CD4-positive, alpha-beta T cell treated with Interleukin-21 for 1 hour (primary cell): ENCODE measurements at regions not wholly inside any gene's neighbourhood (a gene's known extent, or its start where the extent isn't known, plus 50 kb on each side); places are given as distances from the start of the nearest gene placed in this dataset.
A peak's percentile ranks its signal among the peaks of the same experiment; 100 is the strongest.
"Not testable (repeated sequence)": the region's sequence is repeated elsewhere in the genome, so short reads cannot be mapped to it uniquely, and the experiment has no call there.

Experiments used
- DNase-seq: peaks from one replicate; pipeline ENCODE4 v3.0.0-alpha.2; 2020

- no peak for DNase-seq
These were observed 102.6 kb upstream of the IL12A start for GRCh38 chr3:159886050-159886449.

- DNase-seq: not testable (repeated sequence)
These were observed 102.1 kb upstream of the IL12A start for GRCh38 chr3:159886530-159886929.

- DNase-seq: no peak
These were observed 101.5 kb upstream of the IL12A start for GRCh38 chr3:159887168-159887567.

- no peak for DNase-seq
These were observed 100.7 kb upstream of the IL12A start for GRCh38 chr3:159887911-159888310.

- no peak for DNase-seq
These were observed 96.4 kb upstream of the IL12A start for GRCh38 chr3:159892171-159892795.

- DNase-seq: no peak
These were observed 95.8 kb upstream of the IL12A start for GRCh38 chr3:159892801-159893200.

GRCh38 chr3:159894386-159894785 is 94.2 kb upstream of the IL12A start:
- DNase-seq: no peak

GRCh38 chr3:159895430-159895829 is 93.2 kb upstream of the IL12A start:
- no peak for DNase-seq

GRCh38 chr3:159896543-159896942 is 92.1 kb upstream of the IL12A start:
- no peak for DNase-seq

- DNase-seq: no peak
These were observed 91.1 kb upstream of the IL12A start for GRCh38 chr3:159897331-159898075.

- DNase-seq: no peak
These were observed 90.5 kb upstream of the IL12A start for GRCh38 chr3:159898147-159898546.

- no peak for DNase-seq
These were observed 89.5 kb upstream of the IL12A start for GRCh38 chr3:159899166-159899565.

- DNase-seq: no peak
These were observed 85.9 kb upstream of the IL12A start for GRCh38 chr3:159902546-159903314.

GRCh38 chr3:159904455-159904854 is 84.2 kb upstream of the IL12A start:
- DNase-seq: no peak

- DNase-seq: no peak
These were observed 83.7 kb upstream of the IL12A start for GRCh38 chr3:159904911-159905310.

GRCh38 chr3:159907828-159908227 is 80.8 kb upstream of the IL12A start:
- DNase-seq: no peak

- peak; percentile 22 for DNase-seq
These were observed 77.5 kb upstream of the IL12A start for GRCh38 chr3:159910991-159911663.

- no peak for DNase-seq
These were observed 77.0 kb upstream of the IL12A start for GRCh38 chr3:159911664-159912037.

GRCh38 chr3:159913712-159914414 is 74.8 kb upstream of the IL12A start:
- no peak for DNase-seq

GRCh38 chr3:159914426-159914825 is 74.2 kb upstream of the IL12A start:
- DNase-seq: no peak

GRCh38 chr3:159916052-159916451 is 72.6 kb upstream of the IL12A start:
- DNase-seq: no peak

- no peak for DNase-seq
These were observed 71.5 kb upstream of the IL12A start for GRCh38 chr3:159917141-159917540.

GRCh38 chr3:159919873-159920272 is 68.8 kb upstream of the IL12A start:
- DNase-seq: no peak
